ENCODE measurements at regions not wholly inside any gene's neighbourhood (a gene's known extent, or its start where the extent isn't known, plus 50 kb on each side); places are given as distances from the start of the nearest gene placed in this dataset.
"Not testable (repeated sequence)": the region's sequence is repeated elsewhere in the genome, so short reads cannot be mapped to it uniquely, and the experiment has no call there.

GRCh38 chr5:100142607-100143006 lies 392.6 kb upstream of the FAM174A start:
- H3K9me3 ChIP-seq, result no peaks in the 10 kb centered on the region
- no peak overlapping the region for H3K4me3 ChIP-seq
- no peaks in the 10 kb centered on the region for H3K36me3 ChIP-seq
- intact Hi-C loops (cut with DNase I), result no loop called here
- H3K27ac ChIP-seq, result no peak overlapping the region
- H3K27me3 ChIP-seq, result no peaks in the 10 kb centered on the region
- no peak for DNase-seq (ENCODE audit: low spot score in 2 of 2)
- H3K4me1 ChIP-seq, result no peaks in the 10 kb centered on the region
- TF ChIP-seq CTCF (IDR thresholded peaks at IDR 0.05), result no peak

- Histone ChIP-seq H3K4me1 (no peaks in the 10 kb centered on the region), H3K36me3 (no peaks in the 10 kb centered on the region), H3K9me3 (no peaks in the 10 kb centered on the region), H3K27me3 (no peaks in the 10 kb centered on the region), H3K4me3 (no peak overlapping the region), H3K27ac (no peak overlapping the region)
- intact Hi-C loops (cut with DNase I), result no loop called here
- no peak for TF ChIP-seq CTCF (IDR thresholded peaks at IDR 0.05)
- DNase-seq (ENCODE audit: low spot score in 2 of 2), result no peak
These were observed 404.0 kb upstream of the FAM174A start for GRCh38 chr5:100131161-100131560.

- no peak overlapping the region for H3K4me3 ChIP-seq
- intact Hi-C loops (cut with DNase I), result no loop called here
- DNase-seq (ENCODE audit: low spot score in 2 of 2), result no peak
- H3K36me3 ChIP-seq, result no peaks in the 10 kb centered on the region
- no peaks in the 10 kb centered on the region for H3K27me3 ChIP-seq
- no peaks in the 10 kb centered on the region for H3K4me1 ChIP-seq
- no peak for TF ChIP-seq CTCF (IDR thresholded peaks at IDR 0.05)
- H3K27ac ChIP-seq, result no peak overlapping the region
- no peaks in the 10 kb centered on the region for H3K9me3 ChIP-seq
These were observed 404.9 kb upstream of the FAM174A start for GRCh38 chr5:100130307-100130706.

- intact Hi-C loops (cut with DNase I), result no loop called here
- no peak for TF ChIP-seq CTCF (IDR thresholded peaks at IDR 0.05)
- Histone ChIP-seq H3K4me1 (no peaks in the 10 kb centered on the region), H3K27me3 (no peaks in the 10 kb centered on the region), H3K4me3 (no peak overlapping the region), H3K9me3 (no peaks in the 10 kb centered on the region), H3K36me3 (no peaks in the 10 kb centered on the region), H3K27ac (no peak overlapping the region)
- DNase-seq (ENCODE audit: low spot score in 2 of 2), result no peak
These were observed 415.3 kb upstream of the FAM174A start for GRCh38 chr5:100119903-100120302.

GRCh38 chr5:100110497-100110896 lies 424.7 kb upstream of the FAM174A start:
- TF ChIP-seq CTCF (IDR thresholded peaks at IDR 0.05), result no peak
- no peak overlapping the region for H3K4me3 ChIP-seq
- intact Hi-C loops (cut with DNase I), result no loop called here
- DNase-seq (ENCODE audit: low spot score in 2 of 2), result no peak
- H3K9me3 ChIP-seq, result peaks cover 0 to 4% of the 10 kb centered on the region in 2 donors
- no peaks in the 10 kb centered on the region for H3K36me3 ChIP-seq
- H3K27me3 ChIP-seq, result no peaks in the 10 kb centered on the region
- H3K4me1 ChIP-seq, result no peaks in the 10 kb centered on the region
- no peak overlapping the region for H3K27ac ChIP-seq

- intact Hi-C loops (cut with DNase I), result no loop called here
- H3K4me3 ChIP-seq, result no peak overlapping the region
- TF ChIP-seq CTCF (IDR thresholded peaks at IDR 0.05), result no peak
- H3K27me3 ChIP-seq, result no peaks in the 10 kb centered on the region
- DNase-seq (ENCODE audit: low spot score in 2 of 2), result no peak
- H3K4me1 ChIP-seq, result no peaks in the 10 kb centered on the region
- no peaks in the 10 kb centered on the region for H3K36me3 ChIP-seq
- H3K27ac ChIP-seq, result no peak overlapping the region
- H3K9me3 ChIP-seq, result peaks cover 0 to 4% of the 10 kb centered on the region in 2 donors
These were observed 426.3 kb upstream of the FAM174A start for GRCh38 chr5:100108883-100109282.

GRCh38 chr5:100103592-100104119 lies 431.5 kb upstream of the FAM174A start:
- H3K27ac ChIP-seq; DNase-seq (ENCODE audit: low spot score in 2 of 2); H3K36me3 ChIP-seq; H3K27me3 ChIP-seq; H3K9me3 ChIP-seq; H3K4me3 ChIP-seq; intact Hi-C loops (cut with DNase I); H3K4me1 ChIP-seq: not testable (repeated sequence)

- H3K27me3 ChIP-seq; H3K36me3 ChIP-seq; H3K9me3 ChIP-seq; H3K4me3 ChIP-seq; H3K4me1 ChIP-seq; DNase-seq (ENCODE audit: low spot score in 2 of 2); H3K27ac ChIP-seq; intact Hi-C loops (cut with DNase I): not testable (repeated sequence)
These were observed 433.7 kb upstream of the FAM174A start for GRCh38 chr5:100101466-100101865.

- H3K36me3 ChIP-seq; H3K9me3 ChIP-seq; H3K27ac ChIP-seq; H3K4me1 ChIP-seq; H3K4me3 ChIP-seq; intact Hi-C loops (cut with DNase I); H3K27me3 ChIP-seq; DNase-seq (ENCODE audit: low spot score in 2 of 2): not testable (repeated sequence)
These were observed 438.8 kb upstream of the FAM174A start for GRCh38 chr5:100096328-100096727.

Measured in ascending aorta (tissue), 2 donors.